NT2/D1 (cell line): ENCODE measurements at regions not wholly inside any gene's neighbourhood (a gene's known extent, or its start where the extent isn't known, plus 50 kb on each side); places are given as distances from the start of the nearest gene placed in this dataset.

Source experiments
- SUZ12 ChIP-seq: IDR thresholded peaks from 2 replicates; pipeline ENCODE4 v1.6.1; 2011; ENCODE audit not compliant: insufficient read length, insufficient read depth; ENCODE audit errors: extremely low read depth
- ZNF274 ChIP-seq: IDR thresholded peaks from 2 replicates; pipeline ENCODE4 v1.6.1; 2011; ENCODE audit warnings: mild to moderate bottlenecking, low read depth, low read length

DNA sequence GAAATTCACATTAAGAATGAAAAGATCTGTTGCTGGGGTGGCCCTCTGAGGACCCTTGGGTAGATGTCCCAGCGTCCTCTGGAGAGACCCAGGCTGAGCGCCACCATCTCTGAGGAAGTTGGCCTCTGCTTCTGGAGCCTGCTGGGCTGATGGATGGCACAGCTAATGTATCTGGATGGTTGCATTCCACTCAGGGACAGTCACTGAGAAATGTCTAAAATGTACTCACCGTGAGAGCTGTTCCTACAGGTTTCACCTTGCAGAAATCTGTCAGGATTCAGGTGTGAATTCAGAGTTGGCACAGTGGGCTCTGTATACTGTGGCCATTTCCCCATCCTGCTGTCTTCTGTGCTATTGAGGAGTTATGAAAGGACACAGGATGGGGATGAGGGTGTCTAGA, 247.2 kb downstream of the AACS start:
- no peak for TF ChIP-seq ZNF274
- TF ChIP-seq SUZ12, result no peak
